Omental fat pad (tissue), 3 donors: ENCODE measurements at regions not wholly inside any gene's neighbourhood (a gene's known extent, or its start where the extent isn't known, plus 50 kb on each side); places are given as distances from the start of the nearest gene placed in this dataset.

Source experiments
- ATAC-seq: fragments of 150-250 bp; one replicate; pipeline ENCODE4 v1.9.1; 2016; ENCODE audit warnings: mild to moderate bottlenecking, moderate library complexity; ENCODE audit not compliant: low FRiP score
- DNase-seq: peaks from one replicate; pipeline ENCODE4 v3.0.0-alpha.2; 2019; ENCODE audit warnings: low spot score
- TF ChIP-seq, protein P1 (sequence below), 3 donors: fragments of 450-650 bp; IDR thresholded peaks; one replicate each; pipeline ENCODE4 v1.5.1; 2016 to 2017; ENCODE audit warnings: antibody characterized with exemption in 3 of 3, mild to moderate bottlenecking in 3 of 3, moderate library complexity in 2 of 3

DNA sequence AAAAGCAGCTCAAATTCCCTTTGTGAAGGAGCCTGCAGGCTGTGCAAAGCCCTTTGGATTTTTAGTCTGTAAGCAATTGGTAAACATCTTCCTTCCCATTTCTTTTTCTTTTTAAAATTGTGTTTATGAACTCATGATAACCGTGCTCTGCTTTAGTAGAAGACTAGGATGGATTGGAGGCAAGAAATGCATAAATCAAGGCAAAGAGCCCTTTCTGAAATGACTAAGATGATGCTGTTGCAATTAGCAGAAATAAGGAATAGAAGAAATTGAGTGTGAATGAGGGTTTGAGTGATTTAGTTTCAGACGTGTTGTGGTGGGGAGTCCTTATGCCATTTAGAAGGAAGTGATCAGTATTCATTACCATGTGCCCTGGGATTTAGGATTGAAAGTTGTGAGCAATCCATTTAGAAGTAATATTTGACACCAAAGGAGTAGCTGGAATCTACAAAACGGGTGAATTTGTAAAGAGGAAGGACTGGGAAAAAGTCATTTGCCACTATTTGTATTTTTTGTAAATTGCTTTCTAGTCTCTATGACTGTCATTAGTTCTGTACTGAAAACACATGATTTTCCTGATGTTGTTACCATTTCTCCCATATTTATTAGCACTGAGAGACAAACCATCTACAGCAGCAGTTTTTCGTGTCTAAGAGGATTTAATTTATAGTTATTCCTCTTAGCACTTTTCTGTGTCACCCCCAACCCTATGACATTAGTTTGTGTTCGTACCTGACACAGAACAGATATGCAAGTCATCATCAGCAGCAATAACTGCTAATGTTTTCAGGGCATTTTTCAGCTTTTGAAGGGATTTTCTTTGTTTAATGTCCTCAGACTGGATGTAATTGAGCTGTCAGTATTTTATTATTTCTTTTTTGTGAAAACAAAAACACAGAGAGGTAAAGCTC, 265.0 kb downstream of the UTRN start:
- TF ChIP-seq, protein P1, sequence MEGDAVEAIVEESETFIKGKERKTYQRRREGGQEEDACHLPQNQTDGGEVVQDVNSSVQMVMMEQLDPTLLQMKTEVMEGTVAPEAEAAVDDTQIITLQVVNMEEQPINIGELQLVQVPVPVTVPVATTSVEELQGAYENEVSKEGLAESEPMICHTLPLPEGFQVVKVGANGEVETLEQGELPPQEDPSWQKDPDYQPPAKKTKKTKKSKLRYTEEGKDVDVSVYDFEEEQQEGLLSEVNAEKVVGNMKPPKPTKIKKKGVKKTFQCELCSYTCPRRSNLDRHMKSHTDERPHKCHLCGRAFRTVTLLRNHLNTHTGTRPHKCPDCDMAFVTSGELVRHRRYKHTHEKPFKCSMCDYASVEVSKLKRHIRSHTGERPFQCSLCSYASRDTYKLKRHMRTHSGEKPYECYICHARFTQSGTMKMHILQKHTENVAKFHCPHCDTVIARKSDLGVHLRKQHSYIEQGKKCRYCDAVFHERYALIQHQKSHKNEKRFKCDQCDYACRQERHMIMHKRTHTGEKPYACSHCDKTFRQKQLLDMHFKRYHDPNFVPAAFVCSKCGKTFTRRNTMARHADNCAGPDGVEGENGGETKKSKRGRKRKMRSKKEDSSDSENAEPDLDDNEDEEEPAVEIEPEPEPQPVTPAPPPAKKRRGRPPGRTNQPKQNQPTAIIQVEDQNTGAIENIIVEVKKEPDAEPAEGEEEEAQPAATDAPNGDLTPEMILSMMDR (IDR thresholded peaks at IDR 0.05), result no peak
- ATAC-seq (no peak), DNase-seq (no peak)

DNA sequence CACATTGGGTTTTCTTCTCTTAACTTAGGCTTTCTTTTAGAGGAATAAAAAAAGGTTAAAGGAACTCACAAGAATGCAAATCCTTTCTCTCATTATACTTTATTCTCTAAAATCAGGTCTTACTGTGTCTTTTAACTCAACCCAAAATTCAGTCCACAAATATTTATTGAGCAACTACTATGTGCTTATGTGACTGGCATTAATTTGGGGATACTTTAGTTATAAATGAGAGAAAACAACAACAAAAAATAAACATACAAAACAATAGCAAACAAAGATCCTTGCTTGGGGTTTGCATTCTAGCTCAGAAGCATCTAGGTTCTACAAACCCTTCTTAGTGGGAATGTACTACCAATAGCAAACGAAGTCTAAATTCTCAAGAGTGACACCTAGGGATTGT, 266.2 kb downstream of the UTRN start:
- TF ChIP-seq, protein P1 (IDR thresholded peaks at IDR 0.05), result no peak
- ATAC-seq (no peak), DNase-seq (no peak)

- TF ChIP-seq, protein P1 (IDR thresholded peaks at IDR 0.05), result no peak
- ATAC-seq (no peak), DNase-seq (no peak)
Observed at GRCh38 chr6:144555066-144555465, 269.9 kb downstream of the UTRN start.

GRCh38 chr6:144559865-144560593, 274.9 kb downstream of the UTRN start:
- DNase-seq, result no peak
- no peak for ATAC-seq
- TF ChIP-seq, protein P1 (IDR thresholded peaks at IDR 0.05), result no peak

DNA sequence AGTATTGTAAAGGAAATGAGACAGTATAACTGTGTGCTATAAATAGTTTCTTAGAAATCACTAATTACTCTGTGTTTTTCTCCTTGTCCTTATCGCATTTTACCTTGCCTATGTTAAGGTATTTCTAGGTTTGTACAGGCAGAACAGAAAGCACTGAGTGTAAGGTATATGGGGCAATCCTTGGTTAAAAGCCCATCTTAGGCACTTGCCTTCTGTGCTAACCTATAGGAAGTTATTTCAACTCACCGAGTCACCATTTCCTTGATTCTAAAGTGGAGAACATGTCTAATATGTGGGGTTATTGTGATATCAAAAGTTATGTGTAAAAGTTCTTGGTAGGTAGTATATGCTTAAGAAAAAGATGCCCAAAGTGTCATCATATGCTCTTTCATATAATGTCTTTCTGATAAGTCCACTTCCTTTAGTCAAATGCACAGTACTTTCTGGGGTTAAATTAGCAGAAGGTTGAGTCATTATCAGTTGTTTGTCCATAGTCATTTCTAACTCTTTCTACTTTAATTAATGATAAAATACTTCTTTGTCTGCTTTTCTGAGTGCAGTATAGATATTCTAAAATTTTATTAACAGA, 276.4 kb downstream of the UTRN start:
- DNase-seq (no peak), ATAC-seq (no peak)
- TF ChIP-seq, protein P1 (IDR thresholded peaks at IDR 0.05), result no peak

DNA sequence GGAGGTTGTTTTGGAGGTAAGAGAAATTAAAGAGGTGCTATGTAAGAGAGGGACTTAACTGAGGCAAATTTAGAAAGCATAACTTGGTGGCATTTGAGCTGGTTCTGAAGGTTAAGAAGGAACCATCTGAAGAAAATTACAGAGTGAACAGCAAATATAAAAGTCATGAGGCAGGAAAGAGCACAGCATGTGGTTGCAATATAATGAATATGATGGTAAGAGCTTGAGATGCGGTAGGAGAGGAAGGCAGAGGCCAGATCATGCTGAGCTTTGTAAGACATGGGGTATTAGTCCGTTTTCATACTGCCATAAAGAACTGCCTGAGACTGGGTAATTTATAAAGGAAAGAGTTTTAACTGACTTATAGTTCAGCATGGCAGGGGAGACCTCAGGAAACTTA, 279.1 kb downstream of the UTRN start:
- ATAC-seq (no peak), DNase-seq (no peak)
- TF ChIP-seq, protein P1 (IDR thresholded peaks at IDR 0.05), result no peak
